ENCODE measurements at regions not wholly inside any gene's neighbourhood (a gene's known extent, or its start where the extent isn't known, plus 50 kb on each side); places are given as distances from the start of the nearest gene placed in this dataset.

DNA sequence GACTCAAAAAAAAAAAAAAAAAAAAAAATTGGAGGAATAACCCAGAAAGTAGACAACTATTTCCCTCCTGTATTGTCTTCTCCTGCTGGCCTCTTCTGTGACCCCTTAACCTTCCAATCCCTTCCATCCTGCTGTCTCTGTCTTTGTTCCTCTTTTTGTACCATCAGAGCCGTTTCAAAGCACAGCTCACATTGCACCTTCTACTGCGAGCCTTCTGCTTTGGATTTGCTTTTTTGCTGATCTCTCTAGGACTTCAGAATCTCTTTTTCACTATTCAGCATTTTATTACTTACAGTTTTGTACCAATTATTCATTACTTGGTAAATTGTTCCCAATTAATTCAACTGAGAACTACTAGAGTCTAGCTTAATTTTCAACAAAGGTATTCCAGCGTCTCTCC, 284.0 kb upstream of the TBL1XR1 start:
- H3K4me3 ChIP-seq (ENCODE audit: low read length) = no peak overlapping the region
- no peaks in the 10 kb centered on the region for H3K9me3 ChIP-seq (replicated peaks; ENCODE audit: insufficient read depth, low read length)
- no peaks in the 10 kb centered on the region for H3F3A ChIP-seq (ENCODE audit: insufficient read depth, low read length)

GRCh38 chr3:177482048-177482691, 284.9 kb upstream of the TBL1XR1 start:
- Histone ChIP-seq H3K79me2 (ENCODE audit: low read length) (no peaks in the 10 kb centered on the region), H3K36me3 (replicated peaks; ENCODE audit: insufficient read depth, low read length) (no peaks in the 10 kb centered on the region), H3K9ac (ENCODE audit: low read length) (no peak overlapping the region), H3F3A (ENCODE audit: insufficient read depth, low read length) (no peaks in the 10 kb centered on the region), H3K4me2 (ENCODE audit: low read depth, low read length) (no peak overlapping the region), H3K4me3 (ENCODE audit: low read length) (no peak overlapping the region), H4K20me1 (ENCODE audit: insufficient read depth, low read length) (no peaks in the 10 kb centered on the region), H3K9me2 (replicated peaks; ENCODE audit: insufficient read depth, low read length) (no peaks in the 10 kb centered on the region), H2AFZ (ENCODE audit: low read length) (no peak overlapping the region), H3K27ac (ENCODE audit: low read length) (no peak overlapping the region), H3K9me3 (replicated peaks; ENCODE audit: insufficient read depth, low read length) (no peaks in the 10 kb centered on the region), H3K4me1 (ENCODE audit: low read length) (no peaks in the 10 kb centered on the region), H3K27me3 (replicated peaks; ENCODE audit: insufficient read depth, low read length) (no peaks in the 10 kb centered on the region)
- no peak for DNase-seq
- TF ChIP-seq CTCF (IDR thresholded peaks at IDR 0.05; ENCODE audit: low read length) = no peak
- no peak for TF ChIP-seq EZH2phosphoT487 (IDR thresholded peaks at IDR 0.05; ENCODE audit: low read length)
- TF ChIP-seq EZH2 (optimal IDR thresholded peaks at IDR 0.05; ENCODE audit: low read depth, low read length) = no peak

More for the DNA sequence above, 284.0 kb upstream of the TBL1XR1 start:
- Histone ChIP-seq H3K9me2 (replicated peaks; ENCODE audit: insufficient read depth, low read length) (no peaks in the 10 kb centered on the region), H3K36me3 (replicated peaks; ENCODE audit: insufficient read depth, low read length) (no peaks in the 10 kb centered on the region), H4K20me1 (ENCODE audit: insufficient read depth, low read length) (no peaks in the 10 kb centered on the region), H3K4me2 (ENCODE audit: low read depth, low read length) (no peak overlapping the region), H3K9ac (ENCODE audit: low read length) (no peak overlapping the region), H3K27ac (ENCODE audit: low read length) (no peak overlapping the region), H3K4me1 (ENCODE audit: low read length) (no peaks in the 10 kb centered on the region), H3K27me3 (replicated peaks; ENCODE audit: insufficient read depth, low read length) (no peaks in the 10 kb centered on the region), H2AFZ (ENCODE audit: low read length) (no peak overlapping the region), H3K79me2 (ENCODE audit: low read length) (no peaks in the 10 kb centered on the region)
- no peak for TF ChIP-seq EZH2 (optimal IDR thresholded peaks at IDR 0.05; ENCODE audit: low read depth, low read length)
- no peak for TF ChIP-seq EZH2phosphoT487 (IDR thresholded peaks at IDR 0.05; ENCODE audit: low read length)
- no peak for TF ChIP-seq CTCF (IDR thresholded peaks at IDR 0.05; ENCODE audit: low read length)
- DNase-seq = no peak

GRCh38 chr3:177483182-177483967, 286.1 kb upstream of the TBL1XR1 start:
- Histone ChIP-seq H3K4me2 (ENCODE audit: low read depth, low read length) (no peak overlapping the region), H3K4me3 (ENCODE audit: low read length) (no peak overlapping the region), H3F3A (ENCODE audit: insufficient read depth, low read length) (no peaks in the 10 kb centered on the region), H3K79me2 (ENCODE audit: low read length) (no peaks in the 10 kb centered on the region), H4K20me1 (ENCODE audit: insufficient read depth, low read length) (no peaks in the 10 kb centered on the region), H3K9me3 (replicated peaks; ENCODE audit: insufficient read depth, low read length) (no peaks in the 10 kb centered on the region), H3K9me2 (replicated peaks; ENCODE audit: insufficient read depth, low read length) (no peaks in the 10 kb centered on the region), H3K9ac (ENCODE audit: low read length) (no peak overlapping the region), H3K36me3 (replicated peaks; ENCODE audit: insufficient read depth, low read length) (no peaks in the 10 kb centered on the region), H3K27ac (ENCODE audit: low read length) (no peak overlapping the region), H3K27me3 (replicated peaks; ENCODE audit: insufficient read depth, low read length) (no peaks in the 10 kb centered on the region), H3K4me1 (ENCODE audit: low read length) (no peaks in the 10 kb centered on the region), H2AFZ (ENCODE audit: low read length) (no peak overlapping the region)
- no peak for DNase-seq
- TF ChIP-seq CTCF (IDR thresholded peaks at IDR 0.05; ENCODE audit: low read length) = no peak
- TF ChIP-seq EZH2phosphoT487 (IDR thresholded peaks at IDR 0.05; ENCODE audit: low read length) = no peak
- TF ChIP-seq EZH2 (optimal IDR thresholded peaks at IDR 0.05; ENCODE audit: low read depth, low read length) = no peak

Data from MM.1S (cell line).